ENCODE measurements at regions not wholly inside any gene's neighbourhood (a gene's known extent, or its start where the extent isn't known, plus 50 kb on each side); places are given as distances from the start of the nearest gene placed in this dataset.
A peak's percentile ranks its signal among the peaks of the same experiment; 100 is the strongest.

DNA sequence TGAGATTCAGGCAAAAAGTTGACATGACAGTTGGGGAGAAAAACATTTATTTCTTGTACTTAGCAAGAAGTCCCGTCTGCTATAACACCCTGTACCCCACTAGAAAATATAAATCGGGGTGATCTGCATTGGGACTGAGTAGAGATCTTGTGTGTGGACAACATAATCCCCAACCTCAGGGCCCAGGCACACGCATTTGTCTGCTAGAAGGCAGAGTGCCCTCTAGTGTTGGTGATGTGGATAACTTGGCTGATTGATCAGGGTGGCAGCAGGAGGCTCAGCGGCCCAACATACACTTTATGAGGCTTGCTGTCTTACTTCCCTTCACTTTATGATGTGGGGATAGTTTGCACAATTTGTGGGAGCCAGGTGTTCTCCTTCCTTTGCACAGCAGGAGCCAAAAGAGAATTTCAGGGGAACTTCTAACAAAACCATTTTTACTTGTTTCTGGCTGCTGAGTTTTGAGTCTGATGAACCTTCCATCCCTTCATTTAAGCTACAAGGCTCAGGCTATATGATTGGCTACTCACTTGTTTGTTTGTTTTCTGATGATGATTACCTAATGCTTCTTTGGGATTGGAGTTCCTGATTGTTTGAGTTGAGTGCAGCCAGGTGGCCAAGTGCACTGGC is 263.2 kb downstream of the DMAC1 start:
- Mint-ChIP-seq H3K27me3 (ENCODE audit: low read depth) (peaks cover 8% of the 10 kb centered on the region), H3K36me3 (ENCODE audit: low read depth) (no peaks in the 10 kb centered on the region), H3K27ac (ENCODE audit: unreplicated experiment) (no peak overlapping the region), H3K9me3 (ENCODE audit: low read depth) (no peaks in the 10 kb centered on the region), H3K4me1 (ENCODE audit: low read depth) (no peaks in the 10 kb centered on the region), H3K4me3 (ENCODE audit: unreplicated experiment) (no peak overlapping the region)
- TF ChIP-seq CTCF (IDR thresholded peaks at IDR 0.05): peak; percentile 82
- no peak for DNase-seq (ENCODE audit: low spot score)

GRCh38 chr9:7534211-7534935 is 265.2 kb downstream of the DMAC1 start:
- no peak overlapping the region for H3K4me3 Mint-ChIP-seq (ENCODE audit: unreplicated experiment)
- H3K9me3 Mint-ChIP-seq (ENCODE audit: low read depth): peaks cover 9% of the 10 kb centered on the region
- DNase-seq (ENCODE audit: low spot score): no peak
- no peaks in the 10 kb centered on the region for H3K4me1 Mint-ChIP-seq (ENCODE audit: low read depth)
- no peaks in the 10 kb centered on the region for H3K36me3 Mint-ChIP-seq (ENCODE audit: low read depth)
- H3K27me3 Mint-ChIP-seq (ENCODE audit: low read depth): peaks cover 10% of the 10 kb centered on the region
- H3K27ac Mint-ChIP-seq (ENCODE audit: unreplicated experiment): no peak overlapping the region
- no peak for TF ChIP-seq CTCF (IDR thresholded peaks at IDR 0.05)

DNA sequence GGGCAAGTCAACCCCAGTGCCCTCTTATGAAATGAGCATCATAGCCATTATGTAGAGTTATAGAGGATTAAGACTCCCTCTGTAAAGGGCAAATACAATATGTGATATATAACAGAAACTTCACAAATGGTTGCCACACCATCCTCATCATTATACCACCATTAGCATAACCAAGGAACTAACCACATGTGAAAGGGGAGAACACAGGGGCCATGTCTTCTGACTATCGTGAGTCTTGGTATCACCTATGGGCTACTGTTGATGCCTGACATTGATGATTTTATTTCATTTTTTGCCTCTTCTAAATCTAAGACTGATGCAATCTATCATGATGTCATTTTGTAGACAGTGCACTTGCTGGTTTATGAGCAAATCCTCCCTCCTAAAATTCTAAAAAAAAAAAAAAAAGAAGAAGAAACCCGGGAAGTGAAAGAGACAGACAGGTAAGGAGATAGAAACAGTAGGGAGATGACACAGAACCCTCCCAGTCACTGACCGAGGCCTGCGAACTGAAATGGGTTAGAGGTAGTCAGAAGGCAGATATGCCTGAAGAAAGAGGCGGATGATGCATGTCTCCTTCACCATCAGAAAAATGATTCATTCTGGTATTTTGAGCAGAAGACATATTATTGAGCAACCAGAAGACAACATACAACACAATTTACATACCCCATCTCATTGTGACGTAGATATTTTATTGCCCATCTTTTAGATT is 266.0 kb downstream of the DMAC1 start:
- Mint-ChIP-seq H3K4me1 (ENCODE audit: low read depth) (no peaks in the 10 kb centered on the region), H3K27me3 (ENCODE audit: low read depth) (peaks cover 8% of the 10 kb centered on the region), H3K4me3 (ENCODE audit: unreplicated experiment) (no peak overlapping the region), H3K27ac (ENCODE audit: unreplicated experiment) (no peak overlapping the region), H3K36me3 (ENCODE audit: low read depth) (no peaks in the 10 kb centered on the region), H3K9me3 (ENCODE audit: low read depth) (peaks cover 9% of the 10 kb centered on the region)
- no peak for DNase-seq (ENCODE audit: low spot score)
- TF ChIP-seq CTCF (IDR thresholded peaks at IDR 0.05): no peak

DNA sequence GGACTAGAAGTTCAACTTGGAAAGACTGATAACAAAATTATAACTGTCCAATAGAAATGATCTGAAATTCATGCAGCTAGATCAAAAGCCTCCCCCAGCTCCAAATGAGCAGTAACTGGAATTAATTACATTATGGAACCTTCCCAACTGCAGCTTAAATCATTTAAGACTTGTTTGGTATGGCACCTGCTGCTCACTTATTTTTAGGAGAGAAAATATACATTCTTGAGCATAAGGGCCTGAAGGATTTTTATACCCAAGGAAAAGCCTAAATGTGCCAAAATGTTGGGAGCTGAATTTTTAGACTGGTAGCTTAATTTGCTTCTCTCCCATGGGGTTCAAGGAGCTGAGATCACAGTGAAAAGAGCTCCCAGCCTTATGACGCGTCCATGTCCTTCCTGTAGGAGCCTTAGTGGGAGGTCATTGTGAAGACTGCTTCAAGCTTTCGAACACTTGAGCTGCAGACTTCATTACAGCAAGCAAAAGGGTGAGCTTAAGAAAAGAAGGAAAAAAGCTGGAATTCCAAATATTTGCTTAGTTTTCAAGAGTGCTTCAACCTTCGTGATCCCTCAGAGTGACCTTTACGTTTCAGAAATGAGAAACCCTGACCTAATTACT is 276.0 kb downstream of the DMAC1 start:
- no peak for TF ChIP-seq CTCF (IDR thresholded peaks at IDR 0.05)
- no peak overlapping the region for H3K4me3 Mint-ChIP-seq (ENCODE audit: unreplicated experiment)
- peaks cover 12% of the 10 kb centered on the region for H3K27me3 Mint-ChIP-seq (ENCODE audit: low read depth)
- no peaks in the 10 kb centered on the region for H3K36me3 Mint-ChIP-seq (ENCODE audit: low read depth)
- no peaks in the 10 kb centered on the region for H3K4me1 Mint-ChIP-seq (ENCODE audit: low read depth)
- no peaks in the 10 kb centered on the region for H3K9me3 Mint-ChIP-seq (ENCODE audit: low read depth)
- no peak overlapping the region for H3K27ac Mint-ChIP-seq (ENCODE audit: unreplicated experiment)
- DNase-seq (ENCODE audit: low spot score): no peak

GRCh38 chr9:7520396-7520795 is 279.2 kb downstream of the DMAC1 start:
- TF ChIP-seq CTCF (IDR thresholded peaks at IDR 0.05): no peak
- no peak overlapping the region for H3K27ac Mint-ChIP-seq (ENCODE audit: unreplicated experiment)

More at GRCh38 chr9:7520396-7520795, 279.2 kb downstream of the DMAC1 start:
- Mint-ChIP-seq H3K36me3 (ENCODE audit: low read depth) (no peaks in the 10 kb centered on the region), H3K4me3 (ENCODE audit: unreplicated experiment) (no peak overlapping the region), H3K9me3 (ENCODE audit: low read depth) (no peaks in the 10 kb centered on the region), H3K4me1 (ENCODE audit: low read depth) (no peaks in the 10 kb centered on the region), H3K27me3 (ENCODE audit: low read depth) (peaks cover 11% of the 10 kb centered on the region)
- DNase-seq (ENCODE audit: low spot score): no peak
